ENCODE measurements at regions not wholly inside any gene's neighbourhood (a gene's known extent, or its start where the extent isn't known, plus 50 kb on each side); places are given as distances from the start of the nearest gene placed in this dataset.

DNA sequence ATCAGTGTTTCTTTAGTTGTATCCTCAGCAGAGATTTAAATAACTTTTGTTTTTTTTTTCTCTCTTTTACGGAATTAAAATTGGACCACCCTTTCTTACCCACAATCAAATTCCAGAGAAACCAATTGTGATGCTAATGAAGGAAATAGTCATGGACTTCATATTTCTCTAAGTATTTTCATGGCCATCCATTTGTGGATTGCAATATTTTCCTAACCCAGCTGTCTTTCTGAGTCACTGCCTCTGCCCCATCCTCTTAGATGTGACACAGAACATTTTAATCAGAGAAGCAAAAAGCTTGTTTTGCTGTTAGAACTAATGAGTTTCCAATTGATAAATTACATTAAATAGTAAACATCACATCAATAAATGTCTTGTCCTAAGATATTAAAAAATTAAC is 405.5 kb upstream of the ADGRB3 start (continued):
- no peak for TF ChIP-seq GLI2 (tag by site-specific recombination; IDR thresholded peaks at IDR 0.05; ENCODE audit: borderline replicate concordance, low read depth)

- CTCF ChIA-PET = interaction anchor here (0.7 to 1.5 kb wide), 8 partner anchors 10 to 1330 kb away, joined by 3 to 5 read pairs (median 3); no protein-coding TSS in a partner anchor
These were observed 408.6 kb upstream of the ADGRB3 start for GRCh38 chr6:68226460-68226859.

DNA sequence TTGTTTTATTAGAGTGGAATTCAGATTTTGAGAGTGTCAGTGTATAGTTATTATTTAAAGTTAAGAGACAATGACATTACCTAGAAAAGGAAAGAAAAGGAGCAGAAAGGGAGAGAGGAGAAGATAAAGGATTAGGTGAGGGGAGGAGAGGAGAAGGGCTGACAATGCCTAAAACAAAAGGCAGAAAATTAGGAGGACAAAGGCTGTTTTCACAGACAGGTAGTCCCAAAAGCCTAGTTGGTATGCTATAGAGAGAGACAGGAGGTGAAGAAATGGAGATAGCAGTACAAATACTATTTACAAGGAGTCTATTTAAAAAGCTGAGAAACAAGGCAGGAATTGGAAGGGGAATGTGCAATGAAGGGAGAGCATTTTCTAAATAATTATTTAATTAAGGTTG is 409.4 kb upstream of the ADGRB3 start:
- Histone ChIP-seq H3K4me3 (ENCODE audit: low read depth, low read length) (no peak overlapping the region), H3K4me1 (ENCODE audit: control insufficient read depth, insufficient read depth, low read length) (no peaks in the 10 kb centered on the region), H3K9me3 (ENCODE audit: control insufficient read depth, insufficient read depth, low read depth, low read length) (no peaks in the 10 kb centered on the region), H3K36me3 (ENCODE audit: control insufficient read depth in 2 of 2, insufficient read depth in 1 of 2, low read length in 2 of 2) (no peaks in the 10 kb centered on the region), H3K27ac (ENCODE audit: extremely low read depth, low read depth, low read length) (no peak overlapping the region)
- CTCF ChIA-PET = interaction anchor here (1.0 to 1.5 kb wide), 2 partner anchors 9 to 14 kb away, joined by 3 read pairs; no protein-coding TSS in a partner anchor
- POLR2A ChIA-PET = no interaction called here
- TF ChIP-seq ZSCAN23 (tag by site-specific recombination; IDR thresholded peaks at IDR 0.05) (no peak), ZNF114 (tag by site-specific recombination; IDR thresholded peaks at IDR 0.05) (no peak), ZNF473 (tag by site-specific recombination; IDR thresholded peaks at IDR 0.05) (no peak), ZNF654 (tag by site-specific recombination; IDR thresholded peaks at IDR 0.05; ENCODE audit: low read depth) (no peak), ZNF350 (tag by site-specific recombination; IDR thresholded peaks at IDR 0.05) (no peak), ZBTB8A (tag by site-specific recombination; IDR thresholded peaks at IDR 0.05) (no peak), ZNF529 (tag by site-specific recombination; IDR thresholded peaks at IDR 0.05; ENCODE audit: insufficient replicate concordance) (no peak), TRIM28 (IDR thresholded peaks at IDR 0.05; ENCODE audit: borderline replicate concordance, low read length) (no peak), ZNF596 (tag by site-specific recombination; IDR thresholded peaks at IDR 0.05) (no peak), ZNF48 (tag by site-specific recombination; IDR thresholded peaks at IDR 0.05) (no peak)
- TF ChIP-seq, protein P1, sequence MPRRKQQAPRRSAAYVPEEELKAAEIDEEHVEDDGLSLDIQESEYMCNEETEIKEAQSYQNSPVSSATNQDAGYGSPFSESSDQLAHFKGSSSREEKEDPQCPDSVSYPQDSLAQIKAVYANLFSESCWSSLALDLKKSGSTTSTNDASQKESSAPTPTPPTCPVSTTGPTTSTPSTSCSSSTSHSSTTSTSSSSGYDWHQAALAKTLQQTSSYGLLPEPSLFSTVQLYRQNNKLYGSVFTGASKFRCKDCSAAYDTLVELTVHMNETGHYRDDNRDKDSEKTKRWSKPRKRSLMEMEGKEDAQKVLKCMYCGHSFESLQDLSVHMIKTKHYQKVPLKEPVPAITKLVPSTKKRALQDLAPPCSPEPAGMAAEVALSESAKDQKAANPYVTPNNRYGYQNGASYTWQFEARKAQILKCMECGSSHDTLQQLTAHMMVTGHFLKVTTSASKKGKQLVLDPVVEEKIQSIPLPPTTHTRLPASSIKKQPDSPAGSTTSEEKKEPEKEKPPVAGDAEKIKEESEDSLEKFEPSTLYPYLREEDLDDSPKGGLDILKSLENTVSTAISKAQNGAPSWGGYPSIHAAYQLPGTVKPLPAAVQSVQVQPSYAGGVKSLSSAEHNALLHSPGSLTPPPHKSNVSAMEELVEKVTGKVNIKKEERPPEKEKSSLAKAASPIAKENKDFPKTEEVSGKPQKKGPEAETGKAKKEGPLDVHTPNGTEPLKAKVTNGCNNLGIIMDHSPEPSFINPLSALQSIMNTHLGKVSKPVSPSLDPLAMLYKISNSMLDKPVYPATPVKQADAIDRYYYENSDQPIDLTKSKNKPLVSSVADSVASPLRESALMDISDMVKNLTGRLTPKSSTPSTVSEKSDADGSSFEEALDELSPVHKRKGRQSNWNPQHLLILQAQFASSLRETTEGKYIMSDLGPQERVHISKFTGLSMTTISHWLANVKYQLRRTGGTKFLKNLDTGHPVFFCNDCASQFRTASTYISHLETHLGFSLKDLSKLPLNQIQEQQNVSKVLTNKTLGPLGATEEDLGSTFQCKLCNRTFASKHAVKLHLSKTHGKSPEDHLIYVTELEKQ (tag by site-specific recombination; IDR thresholded peaks at IDR 0.05; ENCODE audit: borderline replicate concordance) = no peak
- TF ChIP-seq, protein P2, sequence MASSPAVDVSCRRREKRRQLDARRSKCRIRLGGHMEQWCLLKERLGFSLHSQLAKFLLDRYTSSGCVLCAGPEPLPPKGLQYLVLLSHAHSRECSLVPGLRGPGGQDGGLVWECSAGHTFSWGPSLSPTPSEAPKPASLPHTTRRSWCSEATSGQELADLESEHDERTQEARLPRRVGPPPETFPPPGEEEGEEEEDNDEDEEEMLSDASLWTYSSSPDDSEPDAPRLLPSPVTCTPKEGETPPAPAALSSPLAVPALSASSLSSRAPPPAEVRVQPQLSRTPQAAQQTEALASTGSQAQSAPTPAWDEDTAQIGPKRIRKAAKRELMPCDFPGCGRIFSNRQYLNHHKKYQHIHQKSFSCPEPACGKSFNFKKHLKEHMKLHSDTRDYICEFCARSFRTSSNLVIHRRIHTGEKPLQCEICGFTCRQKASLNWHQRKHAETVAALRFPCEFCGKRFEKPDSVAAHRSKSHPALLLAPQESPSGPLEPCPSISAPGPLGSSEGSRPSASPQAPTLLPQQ (tag by site-specific recombination; IDR thresholded peaks at IDR 0.05) = no peak

More at GRCh38 chr6:68226460-68226859, 408.6 kb upstream of the ADGRB3 start:
- TF ChIP-seq ZNF394 (tag by site-specific recombination; IDR thresholded peaks at IDR 0.05; ENCODE audit: borderline replicate concordance) (no peak), ZNF776 (tag by site-specific recombination; IDR thresholded peaks at IDR 0.05; ENCODE audit: borderline replicate concordance) (no peak), ZFP41 (tag by site-specific recombination; IDR thresholded peaks at IDR 0.05; ENCODE audit: borderline replicate concordance) (no peak), ZNF311 (tag by site-specific recombination; IDR thresholded peaks at IDR 0.05; ENCODE audit: borderline replicate concordance) (no peak), KLF10 (tag by site-specific recombination; IDR thresholded peaks at IDR 0.05) (no peak), BCL11A (tag by site-specific recombination; IDR thresholded peaks at IDR 0.05; ENCODE audit: low read depth) (no peak), PRDM1 (tag by site-specific recombination; IDR thresholded peaks at IDR 0.05) (no peak), ZSCAN18 (tag by site-specific recombination; IDR thresholded peaks at IDR 0.05) (no peak), ZNF138 (tag by site-specific recombination; IDR thresholded peaks at IDR 0.05; ENCODE audit: borderline replicate concordance) (no peak), PRDM10 (tag by site-specific recombination; IDR thresholded peaks at IDR 0.05) (no peak), ZNF654 (tag by site-specific recombination; IDR thresholded peaks at IDR 0.05; ENCODE audit: low read depth) (no peak), ZNF174 (tag by site-specific recombination; IDR thresholded peaks at IDR 0.05) (no peak)
- H3K4me3 ChIP-seq (ENCODE audit: low read depth, low read length) = no peak overlapping the region
- no peaks in the 10 kb centered on the region for H3K36me3 ChIP-seq (ENCODE audit: control insufficient read depth in 2 of 2, insufficient read depth in 1 of 2, low read length in 2 of 2)
- H3K9me3 ChIP-seq (ENCODE audit: control insufficient read depth, insufficient read depth, low read depth, low read length) = no peaks in the 10 kb centered on the region
- POLR2A ChIA-PET = no interaction called here
- H3K4me1 ChIP-seq (ENCODE audit: control insufficient read depth, insufficient read depth, low read length) = no peaks in the 10 kb centered on the region
- H3K27ac ChIP-seq (ENCODE audit: extremely low read depth, low read depth, low read length) = no peak overlapping the region

All from HEK293 (cell line).